Endodermal cell (in vitro differentiated cells): ENCODE measurements at regions not wholly inside any gene's neighbourhood (a gene's known extent, or its start where the extent isn't known, plus 50 kb on each side); places are given as distances from the start of the nearest gene placed in this dataset.

Experiments used
- DNase-seq: peaks from one replicate; pipeline ENCODE4 v3.0.0-alpha.2; 2017
- H3K27ac ChIP-seq: 2 replicates; pipeline ENCODE4 v1.5.1; 2013; ENCODE audit warnings: mild to moderate bottlenecking, low read depth, low read length, moderate library complexity
- H3K27me3 ChIP-seq: 2 replicates; pipeline ENCODE4 v1.6.1; 2013; ENCODE audit warnings: mild to moderate bottlenecking, low read length, moderate library complexity; ENCODE audit not compliant: insufficient read depth, control insufficient read depth, poor library complexity, severe bottlenecking
- H3K36me3 ChIP-seq: 2 replicates; pipeline ENCODE4 v1.7.0; 2013; ENCODE audit warnings: mild to moderate bottlenecking, low read length, moderate library complexity; ENCODE audit not compliant: control insufficient read depth, insufficient read depth
- H3K4me1 ChIP-seq: one replicate; pipeline ENCODE4 v1.7.0; 2013; ENCODE audit warnings: low read length; ENCODE audit not compliant: control insufficient read depth, insufficient read depth
- H3K4me3 ChIP-seq: 2 replicates; pipeline ENCODE4 v1.5.1; 2013; ENCODE audit warnings: mild to moderate bottlenecking, low read length, moderate library complexity
- H3K9ac ChIP-seq: 2 replicates; pipeline ENCODE4 v1.6.1; 2013; ENCODE audit warnings: mild to moderate bottlenecking, low read length, moderate library complexity; ENCODE audit not compliant: poor library complexity, severe bottlenecking; ENCODE audit errors: extremely low read depth
- H3K9me3 ChIP-seq: 2 replicates; pipeline ENCODE4 v1.6.1; 2013; ENCODE audit warnings: mild to moderate bottlenecking, low read length, moderate library complexity; ENCODE audit not compliant: control insufficient read depth
- H3K27ac Mint-ChIP-seq: 2 replicates; pipeline ENCODE4 v1.8.0; 2020; ENCODE audit warnings: mixed read lengths
- H3K27me3 Mint-ChIP-seq: 2 replicates; pipeline ENCODE4 v1.8.0; 2021; ENCODE audit warnings: mild to moderate bottlenecking, mixed read lengths; ENCODE audit not compliant: insufficient read depth
- H3K36me3 Mint-ChIP-seq: 2 replicates; pipeline ENCODE4 v1.8.0; 2020; ENCODE audit warnings: low read depth, mixed read lengths
- H3K4me1 Mint-ChIP-seq: 2 replicates; pipeline ENCODE4 v1.8.0; 2020; ENCODE audit warnings: mixed read lengths
- H3K4me3 Mint-ChIP-seq: 2 replicates; pipeline ENCODE4 v1.8.0; 2020; ENCODE audit warnings: mild to moderate bottlenecking, moderate library complexity, mixed read lengths
- H3K9me3 Mint-ChIP-seq: 2 replicates; pipeline ENCODE4 v1.8.0; 2020; ENCODE audit warnings: mild to moderate bottlenecking, mixed read lengths
- WGBS, 2 experiments: methylation state at CpG; one replicate each; pipeline versions ENCODE4 v1.1.5 to v1.1.7; 2013; ENCODE audit warnings: missing lambda C conversion rate in 2 of 2, mixed read lengths in 1 of 2; ENCODE audit not compliant: insufficient coverage in 1 of 2, insufficient read length in 1 of 2; 5-methylcytosine and 5-hydroxymethylcytosine counted together
- TF ChIP-seq, protein P1 (sequence below): fragments of 200-600 bp; sonication (generic); conservative IDR thresholded peaks from 2 replicates; pipeline ENCODE4 v1.5.0; 2021; ENCODE audit warnings: antibody characterized with exemption, mild to moderate bottlenecking

DNA sequence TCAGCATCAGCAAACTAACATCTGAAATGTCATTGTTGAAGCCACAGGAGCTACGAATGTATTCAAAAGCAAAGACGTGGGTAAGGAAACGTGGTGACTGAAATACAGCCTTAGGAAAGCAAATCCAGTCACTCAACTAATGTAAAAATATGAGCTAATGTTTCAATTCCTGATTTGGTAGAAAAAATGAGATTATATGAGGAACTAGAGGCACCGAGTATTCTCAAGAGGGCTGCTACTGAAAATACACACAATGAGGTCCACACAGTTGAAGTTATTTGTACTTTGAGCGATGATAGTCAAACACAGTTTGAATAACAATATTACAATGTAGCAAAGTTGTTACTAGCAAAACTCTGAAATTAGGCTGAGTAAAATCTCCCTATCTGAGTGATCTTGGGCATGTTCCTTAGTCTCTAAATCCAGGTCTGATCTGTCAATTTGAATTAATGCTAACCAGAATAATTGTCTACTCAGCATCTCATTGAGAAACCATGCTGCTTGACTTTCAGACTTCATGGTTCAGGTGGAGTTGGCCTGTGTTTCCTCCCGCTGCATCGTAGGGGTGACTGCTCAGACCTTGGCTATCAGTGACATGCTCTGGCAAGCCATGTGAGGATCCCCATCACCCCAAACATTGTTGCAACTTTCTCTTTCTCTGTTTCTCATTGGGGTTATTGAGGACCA is 467.1 kb upstream of the SOX5 start:
- Histone ChIP-seq H3K4me3 (no peak overlapping the region), H3K9me3 (no peaks in the 10 kb centered on the region), H3K4me1 (no peaks in the 10 kb centered on the region), H3K36me3 (no peaks in the 10 kb centered on the region), H3K9ac (no peak overlapping the region), H3K27me3 (no peaks in the 10 kb centered on the region), H3K27ac (no peak overlapping the region)
- Mint-ChIP-seq H3K4me1 (peaks cover 11% of the 10 kb centered on the region), H3K9me3 (peaks cover 6% of the 10 kb centered on the region), H3K27ac (no peak overlapping the region), H3K27me3 (no peaks in the 10 kb centered on the region), H3K36me3 (no peaks in the 10 kb centered on the region), H3K4me3 (no peak overlapping the region)
- no peak for DNase-seq
- TF ChIP-seq, protein P1, sequence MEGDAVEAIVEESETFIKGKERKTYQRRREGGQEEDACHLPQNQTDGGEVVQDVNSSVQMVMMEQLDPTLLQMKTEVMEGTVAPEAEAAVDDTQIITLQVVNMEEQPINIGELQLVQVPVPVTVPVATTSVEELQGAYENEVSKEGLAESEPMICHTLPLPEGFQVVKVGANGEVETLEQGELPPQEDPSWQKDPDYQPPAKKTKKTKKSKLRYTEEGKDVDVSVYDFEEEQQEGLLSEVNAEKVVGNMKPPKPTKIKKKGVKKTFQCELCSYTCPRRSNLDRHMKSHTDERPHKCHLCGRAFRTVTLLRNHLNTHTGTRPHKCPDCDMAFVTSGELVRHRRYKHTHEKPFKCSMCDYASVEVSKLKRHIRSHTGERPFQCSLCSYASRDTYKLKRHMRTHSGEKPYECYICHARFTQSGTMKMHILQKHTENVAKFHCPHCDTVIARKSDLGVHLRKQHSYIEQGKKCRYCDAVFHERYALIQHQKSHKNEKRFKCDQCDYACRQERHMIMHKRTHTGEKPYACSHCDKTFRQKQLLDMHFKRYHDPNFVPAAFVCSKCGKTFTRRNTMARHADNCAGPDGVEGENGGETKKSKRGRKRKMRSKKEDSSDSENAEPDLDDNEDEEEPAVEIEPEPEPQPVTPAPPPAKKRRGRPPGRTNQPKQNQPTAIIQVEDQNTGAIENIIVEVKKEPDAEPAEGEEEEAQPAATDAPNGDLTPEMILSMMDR: no peak
- WGBS, 2 experiments: 92 to 97% methylated on average over 6 to 7 of the region's 7 CpGs

DNA sequence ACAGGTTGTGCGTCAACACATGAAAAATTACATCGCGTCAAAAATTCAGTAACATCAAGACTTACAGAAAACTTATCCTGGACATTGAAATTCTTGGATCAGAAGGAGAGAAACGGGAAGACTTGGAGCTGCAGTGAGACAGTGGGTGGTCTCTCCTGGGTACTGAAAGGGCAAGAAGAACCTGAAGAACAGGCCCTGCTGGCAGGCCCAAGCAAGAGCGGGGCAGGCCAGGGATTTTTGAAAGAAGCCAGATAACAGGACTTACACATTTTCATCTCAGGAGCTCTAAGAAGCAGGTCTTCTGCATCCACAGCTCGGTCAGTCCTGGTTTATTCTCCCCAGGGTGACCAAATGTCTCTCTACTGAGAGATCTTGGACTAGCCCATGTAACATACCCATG is 466.5 kb upstream of the SOX5 start:
- peak; percentile 67 for DNase-seq
- no peak overlapping the region for H3K27ac Mint-ChIP-seq
- WGBS, 2 experiments: 89 to 93% methylated on average over 4 to 6 of the region's 6 CpGs
- peaks cover 4% of the 10 kb centered on the region for H3K9me3 Mint-ChIP-seq
- no peak overlapping the region for H3K4me3 Mint-ChIP-seq
- no peak overlapping the region for H3K4me3 ChIP-seq
- H3K36me3 ChIP-seq: no peaks in the 10 kb centered on the region
- H3K4me1 ChIP-seq: no peaks in the 10 kb centered on the region
- peaks cover 11% of the 10 kb centered on the region for H3K4me1 Mint-ChIP-seq
- H3K27ac ChIP-seq: no peak overlapping the region
- no peak overlapping the region for H3K9ac ChIP-seq
- H3K27me3 ChIP-seq: no peaks in the 10 kb centered on the region
- TF ChIP-seq, protein P1: peak; percentile 63
- no peaks in the 10 kb centered on the region for H3K9me3 ChIP-seq
- H3K36me3 Mint-ChIP-seq: no peaks in the 10 kb centered on the region
- no peaks in the 10 kb centered on the region for H3K27me3 Mint-ChIP-seq

DNA sequence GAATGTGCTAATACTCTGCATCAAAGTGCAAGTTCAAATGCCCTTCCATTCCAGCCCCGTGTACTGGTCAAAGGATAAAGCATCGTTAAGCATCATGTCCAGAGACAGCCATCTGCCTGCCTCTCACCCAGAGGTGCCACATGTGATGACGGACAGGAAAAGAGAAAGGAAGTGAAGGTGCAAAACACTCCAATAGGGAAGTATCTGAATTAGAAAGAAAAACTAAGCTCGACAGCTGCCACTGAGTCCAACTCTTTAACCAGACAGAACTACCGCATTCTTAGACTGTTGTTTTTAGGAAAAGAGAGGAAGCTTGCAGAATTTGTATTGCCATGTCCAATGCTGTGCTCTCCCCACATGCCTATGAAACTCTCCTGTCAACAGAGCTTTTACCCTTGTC is 465.0 kb upstream of the SOX5 start:
- H3K27me3 Mint-ChIP-seq: no peaks in the 10 kb centered on the region
- no peak for DNase-seq
- H3K4me1 Mint-ChIP-seq: peaks cover 11% of the 10 kb centered on the region
- Histone ChIP-seq H3K27ac (no peak overlapping the region), H3K36me3 (no peaks in the 10 kb centered on the region), H3K9ac (no peak overlapping the region), H3K9me3 (no peaks in the 10 kb centered on the region), H3K4me3 (no peak overlapping the region), H3K27me3 (no peaks in the 10 kb centered on the region), H3K4me1 (no peaks in the 10 kb centered on the region)
- H3K4me3 Mint-ChIP-seq: no peak overlapping the region
- H3K9me3 Mint-ChIP-seq: peaks cover 4% of the 10 kb centered on the region
- WGBS, 2 experiments: 91 to 95% methylated on average over 3 to 5 of the region's 5 CpGs
- H3K27ac Mint-ChIP-seq: no peak overlapping the region
- H3K36me3 Mint-ChIP-seq: peaks cover 3% of the 10 kb centered on the region
- TF ChIP-seq, protein P1: no peak
